GM12875 (cell line): ENCODE measurements at regions not wholly inside any gene's neighbourhood (a gene's known extent, or its start where the extent isn't known, plus 50 kb on each side); places are given as distances from the start of the nearest gene placed in this dataset.

Experiments used
- H3K4me3 ChIP-seq: one replicate; pipeline ENCODE4 v1.5.1; 2011; ENCODE audit warnings: low read depth, low read length, control low read depth
- CTCF ChIP-seq: IDR thresholded peaks from 2 replicates; pipeline ENCODE4 v1.5.1; 2011; ENCODE audit warnings: low read depth, mild to moderate bottlenecking, control low read depth, inconsistent platforms, low read length, moderate library complexity, borderline replicate concordance; ENCODE audit not compliant: insufficient read depth

GRCh38 chr6:131368198-131368911, 204.7 kb upstream of the ARG1 start:
- H3K4me3 ChIP-seq, result no peak overlapping the region
- TF ChIP-seq CTCF, result no peak

DNA sequence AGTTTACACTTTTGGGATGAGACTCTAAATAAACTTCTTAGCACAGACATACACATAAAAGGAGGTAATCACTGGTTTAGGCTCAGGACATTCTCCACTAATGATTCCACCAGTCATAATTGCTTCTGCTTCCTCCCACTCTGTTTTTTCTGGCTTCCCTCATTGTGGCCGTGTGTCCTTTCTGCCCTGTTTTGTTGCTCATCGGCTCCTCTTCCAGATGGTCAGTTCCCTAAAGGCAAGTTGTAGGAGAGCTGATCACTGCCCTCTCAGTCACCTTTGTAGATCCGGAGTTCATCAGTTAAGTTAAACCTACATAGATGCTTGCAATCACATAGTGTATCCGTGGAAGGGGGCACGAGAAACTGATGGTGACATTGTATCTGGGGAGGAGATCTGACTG, 200.5 kb upstream of the ARG1 start:
- no peak overlapping the region for H3K4me3 ChIP-seq
- TF ChIP-seq CTCF, result no peak

- TF ChIP-seq CTCF, result no peak
- no peak overlapping the region for H3K4me3 ChIP-seq
Observed at GRCh38 chr6:131377112-131377705, 195.8 kb upstream of the ARG1 start.

DNA sequence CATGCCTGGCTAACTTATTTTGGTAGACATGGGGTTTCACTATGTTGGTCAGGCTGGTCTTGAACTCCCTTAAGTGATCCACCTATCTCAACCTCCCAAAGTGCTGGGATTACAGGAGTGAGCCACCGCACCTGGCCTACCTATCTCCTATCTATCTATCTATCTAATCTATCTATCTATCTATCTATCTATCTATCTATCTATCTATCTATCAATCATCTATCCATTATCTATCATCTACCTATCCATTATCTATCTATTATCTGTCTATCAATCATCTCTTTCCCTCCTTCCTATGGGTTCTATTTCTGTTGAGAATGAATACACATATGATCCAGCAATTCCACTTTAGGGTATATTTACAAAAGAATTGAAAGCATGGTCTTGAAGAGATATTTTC, 194.2 kb upstream of the ARG1 start:
- TF ChIP-seq CTCF, result no peak
- no peak overlapping the region for H3K4me3 ChIP-seq

- no peak overlapping the region for H3K4me3 ChIP-seq
- no peak for TF ChIP-seq CTCF
Observed at GRCh38 chr6:131379948-131380347, 193.1 kb upstream of the ARG1 start.

GRCh38 chr6:131381052-131381708, 191.8 kb upstream of the ARG1 start:
- TF ChIP-seq CTCF, result no peak
- no peak overlapping the region for H3K4me3 ChIP-seq

- TF ChIP-seq CTCF, result no peak
- no peak overlapping the region for H3K4me3 ChIP-seq
Observed at GRCh38 chr6:131381709-131382093, 191.3 kb upstream of the ARG1 start.
